WERI-Rb-1 (cell line): ENCODE measurements at regions not wholly inside any gene's neighbourhood (a gene's known extent, or its start where the extent isn't known, plus 50 kb on each side); places are given as distances from the start of the nearest gene placed in this dataset.
"Not testable (repeated sequence)": the region's sequence is repeated elsewhere in the genome, so short reads cannot be mapped to it uniquely, and the experiment has no call there.

Experiments
- DNase-seq: peaks from one replicate; pipeline ENCODE4 v3.0.0-alpha.2; 2020
- H3K27ac ChIP-seq: fragments of 250-450 bp; sonication (Bioruptor Pico); 2 replicates; pipeline ENCODE4 v1.5.1; 2020; ENCODE audit warnings: mild to moderate bottlenecking, moderate library complexity
- H3K27me3 ChIP-seq: fragments of 250-450 bp; sonication (Bioruptor Pico); 2 replicates; pipeline ENCODE4 v1.5.1; 2021; ENCODE audit warnings: mild to moderate bottlenecking, low read depth, moderate library complexity; ENCODE audit not compliant: insufficient read depth, severe bottlenecking
- H3K36me3 ChIP-seq: fragments of 250-450 bp; sonication (Bioruptor Pico); 2 replicates; pipeline ENCODE4 v1.5.1; 2020; ENCODE audit warnings: mild to moderate bottlenecking, moderate library complexity
- H3K4me3 ChIP-seq: 2 replicates; pipeline ENCODE4 v1.5.1; 2011; ENCODE audit warnings: low read depth, mild to moderate bottlenecking, control low read depth, low read length
- H3K9me3 ChIP-seq: fragments of 250-450 bp; sonication (Bioruptor Pico); 2 replicates; pipeline ENCODE4 v1.5.1; 2021; ENCODE audit warnings: mild to moderate bottlenecking, moderate library complexity; ENCODE audit not compliant: severe bottlenecking
- TF ChIP-seq, protein P1 (sequence below): IDR thresholded peaks from 2 replicates; pipeline ENCODE4 v1.5.1; 2011; ENCODE audit warnings: low read depth, mild to moderate bottlenecking, control low read depth, inconsistent platforms, low read length

- H3K36me3 ChIP-seq = no peaks in the 10 kb centered on the region
- TF ChIP-seq, protein P1, sequence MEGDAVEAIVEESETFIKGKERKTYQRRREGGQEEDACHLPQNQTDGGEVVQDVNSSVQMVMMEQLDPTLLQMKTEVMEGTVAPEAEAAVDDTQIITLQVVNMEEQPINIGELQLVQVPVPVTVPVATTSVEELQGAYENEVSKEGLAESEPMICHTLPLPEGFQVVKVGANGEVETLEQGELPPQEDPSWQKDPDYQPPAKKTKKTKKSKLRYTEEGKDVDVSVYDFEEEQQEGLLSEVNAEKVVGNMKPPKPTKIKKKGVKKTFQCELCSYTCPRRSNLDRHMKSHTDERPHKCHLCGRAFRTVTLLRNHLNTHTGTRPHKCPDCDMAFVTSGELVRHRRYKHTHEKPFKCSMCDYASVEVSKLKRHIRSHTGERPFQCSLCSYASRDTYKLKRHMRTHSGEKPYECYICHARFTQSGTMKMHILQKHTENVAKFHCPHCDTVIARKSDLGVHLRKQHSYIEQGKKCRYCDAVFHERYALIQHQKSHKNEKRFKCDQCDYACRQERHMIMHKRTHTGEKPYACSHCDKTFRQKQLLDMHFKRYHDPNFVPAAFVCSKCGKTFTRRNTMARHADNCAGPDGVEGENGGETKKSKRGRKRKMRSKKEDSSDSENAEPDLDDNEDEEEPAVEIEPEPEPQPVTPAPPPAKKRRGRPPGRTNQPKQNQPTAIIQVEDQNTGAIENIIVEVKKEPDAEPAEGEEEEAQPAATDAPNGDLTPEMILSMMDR = no peak
These were observed 124.3 kb upstream of the SMARCA2 start for GRCh38 chr9:1890816-1891215.

DNA sequence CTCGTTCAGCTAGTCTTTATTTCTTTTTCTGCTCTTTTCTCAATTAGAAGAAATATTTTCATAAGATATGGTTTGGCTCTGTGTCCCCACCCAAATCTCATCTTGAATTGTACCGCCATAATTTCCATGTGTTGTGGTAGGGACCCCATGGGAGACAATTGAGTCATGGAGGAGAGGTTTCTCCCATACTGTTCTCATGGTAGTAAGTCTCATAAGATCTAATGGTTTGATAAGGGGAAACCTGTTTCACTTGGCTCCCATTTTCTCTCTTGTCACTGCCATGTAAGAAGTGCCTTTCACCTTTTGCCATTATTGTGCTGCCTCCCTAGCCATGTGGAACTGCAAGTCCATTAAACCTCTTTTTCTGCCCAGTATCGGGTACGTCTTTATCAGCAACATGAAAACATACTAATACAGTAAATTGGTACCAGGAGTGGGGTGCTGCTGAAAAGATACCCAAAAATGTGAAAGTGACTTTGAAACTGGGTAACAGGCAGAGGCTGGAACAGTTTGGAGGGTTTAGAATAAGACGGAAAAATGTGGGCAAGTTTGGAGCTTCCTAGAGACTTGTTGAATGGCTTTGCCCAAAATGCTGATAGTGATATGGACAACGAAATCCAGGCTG is 112.0 kb upstream of the SMARCA2 start:
- H3K27me3 ChIP-seq = peaks cover 20% of the 10 kb centered on the region
- H3K36me3 ChIP-seq, H3K4me3 ChIP-seq, H3K27ac ChIP-seq, DNase-seq: not testable (repeated sequence)
- H3K9me3 ChIP-seq = peaks cover 14% of the 10 kb centered on the region

More at GRCh38 chr9:1890816-1891215, 124.3 kb upstream of the SMARCA2 start:
- no peaks in the 10 kb centered on the region for H3K9me3 ChIP-seq
- DNase-seq = no peak
- H3K27me3 ChIP-seq = peaks cover 24% of the 10 kb centered on the region
- no peak overlapping the region for H3K27ac ChIP-seq
- H3K4me3 ChIP-seq = no peak overlapping the region

DNA sequence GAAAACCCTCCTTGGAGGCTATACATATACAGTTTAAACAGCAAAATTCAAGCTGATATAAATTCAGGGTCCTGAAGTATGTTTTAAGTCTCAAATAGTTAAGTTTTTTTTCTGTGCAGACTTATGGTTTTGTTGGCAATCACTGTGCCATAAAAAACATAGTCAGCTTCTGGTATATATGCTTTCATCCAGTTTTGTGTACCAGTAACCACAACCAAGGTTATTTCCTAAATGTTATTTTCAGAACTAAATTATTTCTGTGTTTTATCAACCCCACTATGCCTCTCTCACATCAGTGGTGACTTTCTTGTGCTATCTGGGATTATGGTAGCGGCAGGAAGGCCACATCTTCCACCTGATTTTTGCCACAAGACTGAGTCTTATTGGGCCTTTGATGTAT is 107.7 kb upstream of the SMARCA2 start:
- no peak for DNase-seq
- TF ChIP-seq, protein P1 = no peak
- no peaks in the 10 kb centered on the region for H3K36me3 ChIP-seq
- peaks cover 19% of the 10 kb centered on the region for H3K27me3 ChIP-seq
- H3K4me3 ChIP-seq = no peak overlapping the region
- H3K27ac ChIP-seq = no peak overlapping the region
- H3K9me3 ChIP-seq = peaks cover 6% of the 10 kb centered on the region

DNA sequence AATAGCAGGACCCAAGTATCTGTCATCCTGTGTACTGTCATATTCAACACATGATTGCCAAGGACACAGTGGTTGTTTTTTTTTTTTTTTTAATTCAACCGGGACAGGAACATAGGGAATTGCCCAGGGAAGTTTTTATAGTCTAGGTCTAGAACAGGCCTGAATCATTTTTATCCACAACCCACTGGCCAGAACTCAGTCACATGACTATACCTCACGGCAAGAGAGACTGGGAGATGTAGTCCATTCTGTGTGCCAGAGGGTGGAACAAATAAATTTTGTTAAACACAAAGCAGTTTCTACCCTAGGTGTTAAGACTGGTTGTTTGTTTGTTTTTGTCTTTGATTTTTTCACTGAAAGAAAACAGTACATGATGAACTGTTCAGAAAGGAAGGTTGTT is 105.8 kb upstream of the SMARCA2 start:
- no peaks in the 10 kb centered on the region for H3K36me3 ChIP-seq
- DNase-seq = no peak
- peaks cover 15% of the 10 kb centered on the region for H3K27me3 ChIP-seq
- H3K4me3 ChIP-seq = no peak overlapping the region
- no peaks in the 10 kb centered on the region for H3K9me3 ChIP-seq
- TF ChIP-seq, protein P1 = no peak
- no peak overlapping the region for H3K27ac ChIP-seq

DNA sequence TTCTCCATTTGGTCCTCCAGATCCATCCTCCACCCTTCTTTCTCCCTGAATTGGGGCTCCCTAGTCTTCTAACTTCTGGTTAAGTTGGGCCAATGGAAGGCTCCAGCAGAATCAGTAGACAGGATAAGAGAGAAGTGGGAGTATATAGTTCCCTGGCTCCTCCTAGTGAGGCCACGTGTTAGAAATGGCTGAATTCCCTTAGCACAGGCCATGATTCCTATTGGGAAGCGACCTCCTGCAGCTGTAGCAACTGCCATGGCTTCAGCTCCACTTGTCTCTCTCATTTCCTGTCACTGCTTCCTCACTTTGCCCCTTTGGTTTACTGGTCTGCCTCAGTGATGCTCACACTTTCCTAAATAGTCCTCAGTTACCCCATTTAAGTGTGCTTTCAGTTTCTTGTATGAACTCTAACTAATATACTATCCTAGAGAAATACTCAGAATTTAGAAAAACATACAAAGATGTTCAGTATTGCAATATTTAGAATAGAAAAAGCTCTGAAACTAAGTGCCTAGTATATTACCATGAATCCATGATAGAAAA is 104.8 kb upstream of the SMARCA2 start:
- no peaks in the 10 kb centered on the region for H3K9me3 ChIP-seq
- no peak overlapping the region for H3K4me3 ChIP-seq
- DNase-seq = no peak
- TF ChIP-seq, protein P1 = no peak
- H3K27ac ChIP-seq = no peak overlapping the region
- no peaks in the 10 kb centered on the region for H3K36me3 ChIP-seq
- H3K27me3 ChIP-seq = peaks cover 15% of the 10 kb centered on the region

DNA sequence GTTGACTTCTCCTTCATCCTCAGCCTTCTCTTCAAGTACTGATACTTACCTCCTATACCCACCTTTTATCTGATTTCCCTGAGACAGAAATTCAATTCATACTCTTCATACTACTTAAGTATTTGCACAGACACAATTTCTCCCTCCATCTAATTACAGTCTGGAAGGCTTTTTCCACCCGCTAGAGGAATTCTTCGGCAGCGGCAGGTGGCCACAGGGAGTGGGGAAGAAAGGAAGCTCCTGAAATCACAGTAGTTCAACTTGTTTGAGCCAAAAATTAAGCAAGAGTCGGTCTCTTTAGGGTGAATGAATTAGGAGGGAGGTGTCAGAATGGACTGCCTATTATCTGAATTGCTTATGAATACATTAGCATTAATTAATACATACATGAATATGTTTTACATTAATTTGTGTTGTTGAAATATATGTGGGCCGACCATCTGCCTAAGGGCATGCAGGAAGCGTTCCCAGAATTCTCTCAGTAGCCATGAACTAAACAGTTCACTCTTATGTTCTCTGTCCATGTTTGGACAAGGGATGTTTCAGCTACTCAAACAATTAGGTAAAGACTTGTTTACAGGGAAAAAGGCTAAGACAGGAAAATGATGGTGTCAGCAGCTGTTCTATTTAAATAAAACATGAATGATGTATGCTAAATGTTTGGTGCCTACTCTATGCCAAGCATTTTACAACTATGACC is 101.4 kb upstream of the SMARCA2 start:
- Histone ChIP-seq H3K4me3 (no peak overlapping the region), H3K36me3 (no peaks in the 10 kb centered on the region), H3K27ac (no peak overlapping the region), H3K27me3 (peaks cover 9% of the 10 kb centered on the region), H3K9me3 (no peaks in the 10 kb centered on the region)
- TF ChIP-seq, protein P1 = no peak
- no peak for DNase-seq
